CD4-positive, alpha-beta T cell treated with Interleukin-6 at 100 ng/mL for 8 hours (primary cell): ENCODE measurements at regions not wholly inside any gene's neighbourhood (a gene's known extent, or its start where the extent isn't known, plus 50 kb on each side); places are given as distances from the start of the nearest gene placed in this dataset.
"Not testable (repeated sequence)": the region's sequence is repeated elsewhere in the genome, so short reads cannot be mapped to it uniquely, and the experiment has no call there.

Experiments
- DNase-seq: peaks from one replicate; pipeline ENCODE4 v3.0.0-alpha.2; 2020; ENCODE audit warnings: mixed read lengths, low spot score

- no peak for DNase-seq
Observed at GRCh38 chr2:196279541-196279940, 108.2 kb upstream of the STK17B start.

DNA sequence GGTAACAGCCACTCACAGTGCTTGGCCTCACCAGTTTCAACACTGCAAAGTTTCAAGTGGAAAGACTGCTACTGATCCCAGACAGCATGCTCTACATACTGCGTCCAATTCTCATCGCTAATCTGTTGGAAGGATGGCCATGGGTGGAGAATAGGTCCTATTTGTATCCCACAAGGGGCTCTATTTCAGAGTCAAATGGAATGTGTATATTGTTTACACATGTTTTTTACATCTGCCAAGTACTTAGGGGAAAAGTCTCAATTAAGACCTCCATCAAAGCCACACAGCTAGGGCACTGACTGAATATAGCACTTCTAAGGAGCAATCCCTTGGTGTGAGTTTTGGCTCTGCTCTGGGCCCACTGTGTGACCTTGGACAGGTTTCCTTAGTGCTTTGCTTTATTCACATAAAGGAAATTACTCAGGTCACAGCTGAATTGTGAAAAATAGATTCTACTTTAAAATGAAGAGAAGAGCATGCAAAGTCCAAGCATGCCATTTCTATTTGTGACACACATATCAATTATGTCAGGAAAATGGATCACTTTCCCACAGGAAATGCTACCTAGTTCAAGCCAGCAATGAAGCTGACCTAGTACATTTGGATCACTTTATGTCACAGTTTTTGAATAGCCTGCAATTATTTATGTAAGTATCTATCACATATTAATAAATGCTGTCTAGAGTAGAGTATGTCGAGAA is 112.9 kb upstream of the STK17B start:
- DNase-seq = no peak

- no peak for DNase-seq
Observed at GRCh38 chr2:196284866-196285557, 113.6 kb upstream of the STK17B start.

- no peak for DNase-seq
Observed at GRCh38 chr2:196286821-196287220, 115.4 kb upstream of the STK17B start.

- DNase-seq = no peak
Observed at GRCh38 chr2:196287523-196287922, 116.1 kb upstream of the STK17B start.

- DNase-seq = no peak
Observed at GRCh38 chr2:196288006-196288538, 116.7 kb upstream of the STK17B start.

- no peak for DNase-seq
Observed at GRCh38 chr2:196289000-196289399, 117.6 kb upstream of the STK17B start.

- no peak for DNase-seq
Observed at GRCh38 chr2:196290136-196290535, 118.8 kb upstream of the STK17B start.

- no peak for DNase-seq
Observed at GRCh38 chr2:196290569-196290968, 119.2 kb upstream of the STK17B start.

DNA sequence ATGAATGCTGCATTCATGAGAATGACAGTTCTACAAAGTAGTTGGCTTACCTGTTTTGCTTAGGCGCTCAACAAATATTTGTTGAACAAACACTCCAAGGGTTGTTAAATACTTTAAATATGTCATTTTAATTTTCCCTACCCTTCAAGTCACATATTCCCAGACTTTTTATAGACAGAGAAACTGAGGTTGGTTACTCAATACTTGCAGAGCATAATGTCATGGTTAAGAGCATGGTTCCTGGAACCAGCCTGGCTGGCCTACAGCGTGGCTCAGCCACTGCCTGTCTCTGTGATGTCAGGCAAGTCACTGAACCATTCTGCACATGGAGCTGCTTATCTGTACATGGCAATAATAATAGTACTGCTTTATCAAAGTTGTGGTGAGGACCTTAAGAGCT is 120.0 kb upstream of the STK17B start:
- DNase-seq = no peak

GRCh38 chr2:196291873-196292800 is 120.8 kb upstream of the STK17B start:
- DNase-seq = no peak

GRCh38 chr2:196293751-196294515 is 122.6 kb upstream of the STK17B start:
- DNase-seq = no peak

GRCh38 chr2:196294516-196294909 is 123.1 kb upstream of the STK17B start:
- DNase-seq = no peak

- no peak for DNase-seq
Observed at GRCh38 chr2:196295005-196295404, 123.6 kb upstream of the STK17B start.

- not testable (repeated sequence) for DNase-seq
Observed at GRCh38 chr2:196298106-196298723, 126.8 kb upstream of the STK17B start.

GRCh38 chr2:196307775-196308305 is 136.5 kb upstream of the STK17B start:
- no peak for DNase-seq

DNA sequence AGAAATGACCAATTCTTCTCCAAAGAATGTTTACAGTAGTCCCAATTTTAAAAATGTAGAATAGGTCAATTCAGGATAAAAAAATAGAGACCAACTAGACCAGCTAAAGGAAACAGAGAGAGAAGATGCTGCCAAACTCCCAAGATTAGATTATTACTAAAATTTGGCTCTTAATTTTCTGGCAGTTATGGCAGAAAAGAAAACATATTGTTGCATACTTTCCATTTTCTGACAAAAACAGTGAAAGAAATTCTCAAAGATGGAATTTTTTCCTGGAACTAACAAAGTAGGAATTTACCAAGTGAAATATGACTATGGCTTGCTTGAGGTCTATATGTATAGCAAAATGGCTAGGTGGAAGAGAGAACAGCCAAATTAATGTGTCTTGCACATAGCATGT is 138.3 kb upstream of the STK17B start:
- DNase-seq = no peak

DNA sequence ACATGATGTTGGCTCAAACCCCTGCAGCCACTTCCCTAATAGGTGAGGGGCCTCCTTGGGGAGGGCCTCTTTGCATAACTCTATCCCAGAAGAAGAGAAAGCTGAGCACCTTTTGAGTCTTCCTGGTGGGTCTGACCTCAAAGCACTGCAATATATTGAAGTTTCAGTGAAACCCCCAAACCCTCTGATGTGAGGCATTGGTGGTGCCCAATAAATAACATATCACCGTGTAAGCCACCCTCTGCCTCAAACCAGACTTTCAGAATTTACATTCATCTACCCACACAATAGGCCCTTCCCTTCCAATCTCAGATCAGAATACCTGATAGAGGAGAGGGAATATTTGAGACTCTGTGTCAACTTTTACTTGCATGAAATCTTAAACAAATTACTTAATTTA is 142.8 kb upstream of the STK17B start:
- DNase-seq = no peak

DNA sequence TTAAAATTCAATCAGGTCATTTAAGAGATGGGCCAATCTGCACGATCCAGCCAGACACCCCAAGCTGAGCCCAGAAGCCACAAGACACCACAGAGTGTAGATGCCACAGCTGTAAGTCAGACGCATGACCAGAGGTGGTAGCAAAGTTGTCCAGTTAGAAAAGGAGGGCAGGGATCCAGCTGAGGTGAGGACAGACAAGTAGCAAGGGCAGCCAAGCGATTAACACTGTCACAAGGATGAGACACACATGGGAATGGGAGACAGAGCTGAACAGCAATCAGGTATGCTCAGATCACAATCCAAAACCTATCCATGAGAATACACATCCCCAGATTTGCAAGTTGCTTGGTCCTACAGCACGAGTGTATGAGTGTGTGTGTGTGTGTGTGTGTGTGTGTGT is 143.4 kb upstream of the STK17B start:
- no peak for DNase-seq

DNA sequence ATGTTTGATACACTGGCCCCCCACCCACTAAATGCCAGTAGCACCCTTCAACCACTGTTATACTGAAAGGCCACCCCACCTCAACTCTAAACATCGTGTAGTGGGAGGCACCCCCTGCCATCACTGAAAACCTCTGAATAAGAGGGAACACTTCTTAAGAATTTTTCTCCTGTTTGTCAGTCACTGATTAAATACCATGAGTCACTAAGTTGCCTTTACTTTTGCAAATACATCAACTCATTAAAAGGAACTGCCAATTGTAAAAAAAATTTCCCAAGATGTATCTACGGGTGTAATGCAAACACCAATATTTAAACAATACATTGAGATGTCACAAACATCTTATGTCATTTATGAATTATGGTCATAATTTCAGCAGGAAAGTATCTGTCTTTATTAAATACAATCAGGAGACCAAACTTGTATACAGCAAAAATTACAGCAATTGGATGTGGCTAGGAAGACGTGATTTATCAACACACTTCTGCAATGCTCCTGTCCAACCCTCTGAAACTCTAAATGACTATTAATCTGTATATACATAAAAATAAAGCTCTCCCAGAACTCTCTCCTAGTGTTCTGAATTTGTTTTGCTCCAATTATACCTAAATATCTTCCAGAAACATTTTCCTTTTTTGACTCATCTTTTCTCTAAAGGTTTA is 144.1 kb upstream of the STK17B start:
- DNase-seq = no peak
